Karpas-422 (cell line): ENCODE measurements at regions not wholly inside any gene's neighbourhood (a gene's known extent, or its start where the extent isn't known, plus 50 kb on each side); places are given as distances from the start of the nearest gene placed in this dataset.
"Not testable (repeated sequence)": the region's sequence is repeated elsewhere in the genome, so short reads cannot be mapped to it uniquely, and the experiment has no call there.

Experiments used
- DNase-seq: peaks from one replicate; pipeline ENCODE4 v3.0.0-alpha.2; 2015
- H2AFZ ChIP-seq: fragments of 200-600 bp; sonication (generic); 2 replicates; pipeline ENCODE4 v1.6.1; 2014; ENCODE audit warnings: antibody characterized with exemption, low read length, mixed read lengths
- H3K27ac ChIP-seq: fragments of 200-600 bp; sonication (generic); 2 replicates; pipeline ENCODE4 v1.5.1; 2014; ENCODE audit warnings: mild to moderate bottlenecking, low read length, moderate library complexity
- H3K27me3 ChIP-seq: fragments of 200-600 bp; sonication (generic); 2 replicates; pipeline ENCODE4 v1.6.1; 2014; ENCODE audit warnings: low read length, mixed read lengths
- H3K36me3 ChIP-seq: fragments of 200-600 bp; sonication (generic); 2 replicates; pipeline ENCODE4 v1.6.1; 2014; ENCODE audit warnings: low read length, mixed read lengths; ENCODE audit not compliant: insufficient read depth
- H3K4me1 ChIP-seq: fragments of 200-600 bp; sonication (generic); 2 replicates; pipeline ENCODE4 v1.6.1; 2014; ENCODE audit warnings: mild to moderate bottlenecking, low read length, mixed read lengths
- H3K4me2 ChIP-seq: fragments of 200-600 bp; sonication (generic); 2 replicates; pipeline ENCODE4 v1.6.1; 2014; ENCODE audit warnings: low read length, low read depth, mild to moderate bottlenecking; ENCODE audit not compliant: poor library complexity, severe bottlenecking
- H3K4me3 ChIP-seq: fragments of 200-600 bp; sonication (generic); 2 replicates; pipeline ENCODE4 v1.5.1; 2014; ENCODE audit warnings: mild to moderate bottlenecking, antibody characterized with exemption, low read length, mixed read lengths
- H3K79me2 ChIP-seq: fragments of 200-600 bp; sonication (generic); 2 replicates; pipeline ENCODE4 v1.6.1; 2014; ENCODE audit warnings: mild to moderate bottlenecking, low read length, mixed read lengths
- H3K9ac ChIP-seq: fragments of 200-600 bp; sonication (generic); 2 replicates; pipeline ENCODE4 v1.6.0; 2014; ENCODE audit warnings: low read length
- H3K9me2 ChIP-seq: fragments of 200-600 bp; sonication (generic), shearing (Covaris generic); replicated peaks from 2 replicates; pipeline ENCODE4 v1.6.0; 2014; ENCODE audit warnings: mild to moderate bottlenecking, low read length, moderate library complexity; ENCODE audit not compliant: insufficient read depth
- H3K9me3 ChIP-seq: fragments of 300-700, 200-600 bp; sonication (generic); 2 replicates; pipeline ENCODE4 v1.6.1; 2014; ENCODE audit warnings: low read length, mixed read lengths
- H4K20me1 ChIP-seq: fragments of 200-600 bp; sonication (generic); 2 replicates; pipeline ENCODE4 v1.6.1; 2014; ENCODE audit warnings: mild to moderate bottlenecking, antibody characterized with exemption, low read length, low read depth; ENCODE audit not compliant: insufficient read depth

DNA sequence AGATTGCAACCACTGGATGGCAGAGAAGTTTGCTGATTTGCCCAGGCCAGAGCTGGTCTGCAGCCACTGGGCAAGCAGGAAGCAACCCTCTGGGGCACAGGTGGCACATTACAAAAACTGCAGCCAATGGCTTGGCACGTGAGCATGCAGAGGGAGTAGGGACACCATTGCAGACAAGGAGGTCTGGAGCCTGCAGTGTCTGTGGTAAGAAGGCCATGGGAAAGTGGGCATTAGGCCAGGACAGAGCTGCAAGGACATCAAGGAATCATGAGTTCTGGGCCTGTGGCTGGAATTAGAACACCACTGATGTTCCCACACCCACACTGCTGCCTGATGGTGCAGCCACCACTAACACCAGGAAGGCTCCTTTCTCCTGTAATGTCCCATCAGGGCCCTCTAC, 113.0 kb downstream of the TSEN15 start:
- H3K9me3 ChIP-seq: no peaks in the 10 kb centered on the region
- H3K4me1 ChIP-seq: peaks cover 8% of the 10 kb centered on the region; the same call in 1 of the 2 replicates
- no peak overlapping the region for H2AFZ ChIP-seq
- no peak overlapping the region for H3K4me3 ChIP-seq
- no peaks in the 10 kb centered on the region for H4K20me1 ChIP-seq
- no peaks in the 10 kb centered on the region for H3K27me3 ChIP-seq
- H3K79me2 ChIP-seq: no peaks in the 10 kb centered on the region
- no peaks in the 10 kb centered on the region for H3K9me2 ChIP-seq
- no peaks in the 10 kb centered on the region for H3K36me3 ChIP-seq
- DNase-seq: no peak
- no peak overlapping the region for H3K9ac ChIP-seq
- no peak overlapping the region for H3K4me2 ChIP-seq
- no peak overlapping the region for H3K27ac ChIP-seq

DNA sequence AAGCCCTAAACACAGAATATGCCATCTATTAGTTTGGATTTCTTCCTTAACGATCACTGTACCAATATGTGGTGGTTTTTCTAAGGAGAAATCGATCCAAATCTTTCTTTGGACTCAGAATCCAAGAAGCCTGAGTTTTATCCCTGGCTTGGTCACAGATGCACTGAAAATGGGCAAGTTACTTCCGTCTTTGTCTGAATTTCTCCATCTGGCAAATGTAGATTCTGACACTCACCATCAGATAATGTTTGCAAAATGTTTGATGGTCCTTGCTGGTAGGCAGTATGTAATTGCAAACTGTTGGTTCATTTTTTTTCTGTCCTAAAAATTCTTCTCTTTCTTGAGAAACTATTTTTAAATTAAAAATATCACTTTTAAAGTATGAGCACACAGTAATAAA, 115.0 kb downstream of the TSEN15 start:
- H3K9me3 ChIP-seq: no peaks in the 10 kb centered on the region
- H2AFZ ChIP-seq: no peak overlapping the region
- no peak overlapping the region for H3K27ac ChIP-seq
- no peak for DNase-seq
- no peak overlapping the region for H3K4me2 ChIP-seq
- peaks cover 8% of the 10 kb centered on the region; the same call in 1 of the 2 replicates for H3K4me1 ChIP-seq
- H3K9me2 ChIP-seq: no peaks in the 10 kb centered on the region
- no peaks in the 10 kb centered on the region for H3K27me3 ChIP-seq
- H3K9ac ChIP-seq: no peak overlapping the region
- H4K20me1 ChIP-seq: no peaks in the 10 kb centered on the region
- no peak overlapping the region for H3K4me3 ChIP-seq
- H3K36me3 ChIP-seq: no peaks in the 10 kb centered on the region
- H3K79me2 ChIP-seq: no peaks in the 10 kb centered on the region

DNA sequence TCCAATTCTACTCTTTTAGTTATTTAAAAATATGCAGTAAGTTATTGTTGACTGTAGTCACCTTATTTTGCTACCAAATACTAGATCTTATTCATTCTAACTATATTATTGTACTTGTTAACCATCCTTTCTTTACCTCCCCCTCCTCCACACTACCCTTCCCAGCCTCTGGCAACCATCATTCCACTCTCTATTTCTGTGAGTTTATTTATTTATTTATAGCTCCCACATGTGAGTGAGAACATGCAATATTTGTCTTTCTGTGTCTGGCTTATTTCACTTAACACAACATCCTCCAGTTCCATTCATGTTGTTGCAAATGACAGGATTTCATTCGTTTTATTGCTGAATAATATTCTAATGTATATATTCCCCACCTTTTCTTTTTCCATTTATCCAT, 115.8 kb downstream of the TSEN15 start:
- peaks cover 8% of the 10 kb centered on the region; the same call in 1 of the 2 replicates for H3K4me1 ChIP-seq
- no peaks in the 10 kb centered on the region for H3K36me3 ChIP-seq
- H4K20me1 ChIP-seq: no peaks in the 10 kb centered on the region
- H3K9me3 ChIP-seq: no peaks in the 10 kb centered on the region
- no peak overlapping the region for H3K4me2 ChIP-seq
- no peak overlapping the region for H3K9ac ChIP-seq
- no peaks in the 10 kb centered on the region for H3K27me3 ChIP-seq
- DNase-seq: no peak
- H3K4me3 ChIP-seq: no peak overlapping the region
- no peak overlapping the region for H3K27ac ChIP-seq
- H3K9me2 ChIP-seq: no peaks in the 10 kb centered on the region
- H3K79me2 ChIP-seq: no peaks in the 10 kb centered on the region
- no peak overlapping the region for H2AFZ ChIP-seq

DNA sequence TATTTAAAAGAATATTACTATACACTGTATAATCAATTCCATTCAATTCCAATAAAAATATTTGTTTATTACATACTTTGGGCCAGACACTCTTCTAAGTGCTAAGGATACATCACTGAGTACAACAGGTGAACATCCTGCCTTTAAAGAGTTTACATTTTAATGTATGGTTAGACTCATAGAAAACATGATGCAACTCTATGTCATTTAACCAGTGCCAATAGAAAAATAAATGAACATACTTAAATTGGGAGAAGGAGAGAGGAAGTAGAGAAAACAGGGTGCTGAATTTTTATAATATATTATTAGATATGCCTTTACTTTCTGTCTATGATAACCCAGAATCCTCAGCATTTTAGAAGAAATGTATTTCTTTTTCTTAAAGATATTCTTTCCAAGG, 119.2 kb downstream of the TSEN15 start:
- no peak overlapping the region for H3K4me3 ChIP-seq
- no peaks in the 10 kb centered on the region for H3K27me3 ChIP-seq
- H3K4me2 ChIP-seq: no peak overlapping the region
- H3K9me3 ChIP-seq: no peaks in the 10 kb centered on the region
- H2AFZ ChIP-seq: no peak overlapping the region
- H4K20me1 ChIP-seq: no peaks in the 10 kb centered on the region
- no peaks in the 10 kb centered on the region for H3K9me2 ChIP-seq
- DNase-seq: no peak
- no peaks in the 10 kb centered on the region for H3K79me2 ChIP-seq
- no peaks in the 10 kb centered on the region for H3K36me3 ChIP-seq
- no peaks in the 10 kb centered on the region for H3K4me1 ChIP-seq
- no peak overlapping the region for H3K9ac ChIP-seq
- H3K27ac ChIP-seq: no peak overlapping the region

DNA sequence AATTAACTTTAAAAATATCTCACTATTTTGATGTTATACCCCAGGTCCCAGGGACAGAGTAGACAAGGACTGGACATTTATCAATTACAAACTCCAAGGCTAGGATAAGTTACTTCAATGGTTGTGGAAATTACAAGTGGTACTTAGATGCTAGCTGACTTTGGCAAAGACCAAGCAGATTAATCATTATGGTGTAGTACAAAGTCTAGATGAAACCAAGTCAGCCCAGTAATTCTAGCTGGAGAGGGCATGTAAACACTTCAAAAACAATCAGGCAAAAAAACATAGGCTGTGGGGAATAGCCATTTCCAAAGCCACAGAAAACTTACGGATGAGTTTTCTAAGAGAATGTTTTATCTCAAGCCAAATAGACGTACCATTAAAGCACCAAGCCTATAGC, 124.5 kb downstream of the TSEN15 start:
- no peak overlapping the region for H3K4me3 ChIP-seq
- no peak for DNase-seq
- no peaks in the 10 kb centered on the region for H4K20me1 ChIP-seq
- no peaks in the 10 kb centered on the region for H3K9me2 ChIP-seq
- no peak overlapping the region for H2AFZ ChIP-seq
- H3K79me2 ChIP-seq: no peaks in the 10 kb centered on the region
- no peaks in the 10 kb centered on the region for H3K36me3 ChIP-seq
- H3K4me2 ChIP-seq: no peak overlapping the region
- H3K4me1 ChIP-seq: no peaks in the 10 kb centered on the region
- H3K9me3 ChIP-seq: no peaks in the 10 kb centered on the region
- H3K27ac ChIP-seq: no peak overlapping the region
- H3K27me3 ChIP-seq: no peaks in the 10 kb centered on the region
- H3K9ac ChIP-seq: no peak overlapping the region

DNA sequence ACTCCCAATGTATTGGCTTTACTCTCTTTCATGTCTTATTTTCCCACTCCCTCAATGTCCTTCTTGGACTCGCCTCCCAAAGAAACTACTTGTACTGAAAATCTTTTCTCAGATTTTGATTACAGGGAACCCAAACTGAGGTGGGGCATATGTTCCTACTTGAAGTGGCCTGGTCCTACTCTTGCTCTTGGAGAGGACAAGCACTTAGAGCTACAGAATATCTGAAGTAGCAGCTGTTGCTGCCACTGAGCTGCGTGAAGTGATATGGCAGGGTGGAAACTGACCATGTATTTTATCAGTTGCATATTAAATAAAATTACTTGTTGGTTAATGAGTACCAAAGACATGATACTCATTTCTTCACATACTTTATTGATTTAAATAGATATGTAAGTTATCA, 129.5 kb downstream of the TSEN15 start:
- no peaks in the 10 kb centered on the region for H3K79me2 ChIP-seq
- H3K27ac ChIP-seq: no peak overlapping the region
- no peak overlapping the region for H2AFZ ChIP-seq

DNA sequence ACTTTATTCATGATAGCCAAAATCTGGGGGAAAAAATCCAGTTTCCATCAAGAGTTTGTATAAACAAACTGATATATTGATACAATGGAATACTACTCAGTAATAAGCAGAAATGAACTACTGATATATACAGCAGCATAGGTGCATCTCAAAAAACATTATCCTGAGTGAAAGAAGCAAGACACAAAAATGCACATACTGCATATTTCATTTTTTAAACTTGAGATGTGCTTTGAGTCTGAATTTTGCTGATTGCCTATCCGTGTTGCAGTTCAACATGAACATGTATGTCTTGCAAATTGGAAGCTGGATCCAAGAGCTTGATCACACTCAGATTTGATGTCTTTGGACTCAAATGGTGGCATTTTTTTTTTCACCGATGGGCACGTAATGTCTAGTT, 132.4 kb downstream of the TSEN15 start:
- Histone ChIP-seq H3K9me2 (no peaks in the 10 kb centered on the region), H3K27ac (no peak overlapping the region), H2AFZ (no peak overlapping the region), H3K9me3 (no peaks in the 10 kb centered on the region), H3K27me3 (no peaks in the 10 kb centered on the region), H3K36me3 (no peaks in the 10 kb centered on the region), H3K9ac (no peak overlapping the region), H3K4me1 (no peaks in the 10 kb centered on the region), H4K20me1 (no peaks in the 10 kb centered on the region), H3K4me2 (no peak overlapping the region), H3K79me2 (no peaks in the 10 kb centered on the region), H3K4me3 (no peak overlapping the region)
- DNase-seq: no peak

More for the DNA sequence above, 129.5 kb downstream of the TSEN15 start:
- no peaks in the 10 kb centered on the region for H3K4me1 ChIP-seq
- no peaks in the 10 kb centered on the region for H3K9me3 ChIP-seq
- H3K9ac ChIP-seq: no peak overlapping the region
- no peak overlapping the region for H3K4me2 ChIP-seq
- H3K27me3 ChIP-seq: no peaks in the 10 kb centered on the region
- H4K20me1 ChIP-seq: no peaks in the 10 kb centered on the region
- H3K4me3 ChIP-seq: no peak overlapping the region
- no peaks in the 10 kb centered on the region for H3K9me2 ChIP-seq
- H3K36me3 ChIP-seq: no peaks in the 10 kb centered on the region
- DNase-seq: no peak

DNA sequence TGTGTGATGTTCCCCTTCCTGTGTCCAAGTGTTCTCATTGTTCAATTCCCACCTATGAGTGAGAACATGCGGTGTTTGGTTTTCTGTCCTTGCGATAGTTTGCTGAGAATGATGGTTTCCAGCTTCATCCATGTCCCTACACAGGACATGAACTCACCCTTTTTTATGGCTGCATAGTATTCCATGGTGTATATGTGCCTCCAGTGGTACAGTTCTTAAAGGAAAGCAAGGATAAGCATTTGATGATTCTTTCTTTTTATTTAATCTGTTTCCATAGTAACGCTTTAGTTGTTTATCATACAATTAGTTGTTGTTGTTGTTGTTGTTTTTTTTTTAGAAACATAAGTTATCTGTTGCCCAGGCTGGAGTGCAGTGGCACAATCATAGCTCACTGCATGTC, 133.1 kb downstream of the TSEN15 start:
- not testable (repeated sequence) for H3K9ac ChIP-seq, DNase-seq, H3K27me3 ChIP-seq, H3K4me2 ChIP-seq, H3K27ac ChIP-seq, H3K4me1 ChIP-seq, H3K4me3 ChIP-seq, H4K20me1 ChIP-seq, H3K79me2 ChIP-seq, H2AFZ ChIP-seq, H3K9me2 ChIP-seq, H3K9me3 ChIP-seq, H3K36me3 ChIP-seq

DNA sequence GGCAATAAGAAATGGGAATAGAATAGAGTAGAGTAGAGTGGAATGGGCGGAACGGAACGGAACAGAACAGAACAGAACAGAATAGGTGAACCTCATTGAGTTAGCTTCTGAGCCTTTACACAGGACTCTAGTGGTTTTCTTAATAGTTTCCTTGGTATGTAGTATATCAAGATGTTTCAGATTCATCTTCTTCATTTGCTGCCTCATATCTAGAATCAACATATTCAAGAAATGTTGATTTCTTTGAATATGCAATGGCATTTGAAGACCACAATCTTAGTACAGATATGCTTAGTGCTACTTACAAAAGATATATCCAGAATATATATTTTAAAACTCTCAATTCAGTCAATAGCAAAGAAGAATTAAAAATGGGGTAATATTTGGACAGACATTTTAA, 133.8 kb downstream of the TSEN15 start:
- no peak overlapping the region for H2AFZ ChIP-seq
- H3K27ac ChIP-seq: no peak overlapping the region
- H3K27me3 ChIP-seq: no peaks in the 10 kb centered on the region
- no peak for DNase-seq
- no peaks in the 10 kb centered on the region for H4K20me1 ChIP-seq
- no peaks in the 10 kb centered on the region for H3K9me3 ChIP-seq
- no peaks in the 10 kb centered on the region for H3K79me2 ChIP-seq
- no peaks in the 10 kb centered on the region for H3K4me1 ChIP-seq
- no peak overlapping the region for H3K4me3 ChIP-seq
- no peak overlapping the region for H3K4me2 ChIP-seq
- H3K9ac ChIP-seq: no peak overlapping the region
- H3K36me3 ChIP-seq: no peaks in the 10 kb centered on the region
- H3K9me2 ChIP-seq: no peaks in the 10 kb centered on the region
